ENCODE measurements at regions not wholly inside any gene's neighbourhood (a gene's known extent, or its start where the extent isn't known, plus 50 kb on each side); places are given as distances from the start of the nearest gene placed in this dataset.
"Not testable (repeated sequence)": the region's sequence is repeated elsewhere in the genome, so short reads cannot be mapped to it uniquely, and the experiment has no call there.

DNA sequence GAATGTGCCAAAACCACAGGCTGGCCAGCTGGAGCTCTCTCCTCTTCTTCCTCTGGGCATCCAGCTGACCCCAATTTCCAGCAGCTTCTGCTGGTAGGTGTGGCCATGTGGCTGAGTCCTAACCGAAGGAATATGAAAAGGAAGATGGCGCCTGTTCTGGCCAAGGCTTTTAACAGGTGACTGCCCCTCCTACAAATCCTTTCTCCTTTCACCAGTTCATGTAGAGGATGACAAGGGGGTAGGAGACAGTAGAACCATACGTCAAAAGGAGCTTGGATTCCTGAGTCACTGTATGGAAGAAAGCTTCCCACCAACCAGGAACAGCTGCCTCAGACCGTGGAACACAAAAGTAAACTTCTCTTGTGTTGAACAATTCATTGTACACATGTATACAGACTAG, 316.7 kb upstream of the IGF1R start:
- no peaks in the 10 kb centered on the region for H3K4me1 Mint-ChIP-seq
- peaks cover 6% of the 10 kb centered on the region for H3K9me3 Mint-ChIP-seq

DNA sequence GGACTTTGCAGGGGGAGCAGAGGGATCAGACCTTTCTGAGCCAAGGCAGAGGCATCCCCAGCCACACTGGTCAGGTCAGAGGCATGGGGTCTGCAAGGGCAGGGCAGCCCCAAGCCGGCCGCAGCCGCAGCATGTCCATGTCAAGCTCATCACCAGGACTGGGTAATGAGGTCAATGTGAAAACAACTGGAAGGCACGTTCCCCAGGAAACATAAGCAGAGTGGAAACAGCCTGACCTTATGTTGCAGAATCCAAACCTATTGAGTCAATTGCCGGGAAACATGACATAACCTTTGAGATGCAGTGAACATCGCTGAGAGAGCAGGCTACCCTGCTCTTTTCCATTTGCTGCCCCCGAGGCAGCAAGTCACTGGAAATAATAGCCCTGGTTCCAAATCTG, 315.1 kb upstream of the IGF1R start:
- DNase-seq (ENCODE audit: low spot score in 2 of 2): no peak

More for the DNA sequence above, 316.7 kb upstream of the IGF1R start:
- no peak for DNase-seq (ENCODE audit: low spot score in 2 of 2)
- Mint-ChIP-seq H3K4me3 (no peak overlapping the region), H3K27ac (no peak overlapping the region), H3K36me3 (no peaks in the 10 kb centered on the region), H3K27me3 (no peaks in the 10 kb centered on the region)
- no peak for ATAC-seq (ENCODE audit: low read depth)

DNA sequence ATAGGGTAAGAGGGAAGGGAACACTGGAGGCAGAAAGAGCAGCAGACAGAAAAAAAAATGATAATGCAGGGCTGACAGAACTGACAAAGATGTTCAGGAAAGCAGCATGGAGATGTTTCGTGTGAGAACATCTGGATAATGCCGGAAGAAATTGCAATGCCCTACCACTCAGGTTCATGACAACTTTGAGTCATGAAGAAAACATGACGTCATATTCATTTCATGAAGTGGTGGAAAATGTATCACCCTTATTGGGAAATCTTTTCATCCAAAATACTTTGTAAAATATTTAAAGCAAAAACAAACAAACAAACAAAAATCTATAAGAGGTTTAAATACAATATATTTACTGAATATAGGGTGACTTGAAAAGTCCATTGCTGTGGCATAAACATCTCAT, 305.4 kb upstream of the IGF1R start:
- Mint-ChIP-seq H3K27me3 (peaks cover 6% of the 10 kb centered on the region), H3K27ac (no peak overlapping the region)

More for the DNA sequence above, 315.1 kb upstream of the IGF1R start:
- H3K4me1 Mint-ChIP-seq: no peaks in the 10 kb centered on the region
- H3K27me3 Mint-ChIP-seq: no peaks in the 10 kb centered on the region
- no peak for ATAC-seq (ENCODE audit: low read depth)
- H3K4me3 Mint-ChIP-seq: no peak overlapping the region
- H3K9me3 Mint-ChIP-seq: peaks cover 6% of the 10 kb centered on the region
- H3K27ac Mint-ChIP-seq: no peak overlapping the region
- H3K36me3 Mint-ChIP-seq: no peaks in the 10 kb centered on the region

GRCh38 chr15:98344591-98344990, 303.7 kb upstream of the IGF1R start:
- ATAC-seq (ENCODE audit: low read depth): no peak
- H3K36me3 Mint-ChIP-seq: no peaks in the 10 kb centered on the region
- H3K27me3 Mint-ChIP-seq: peaks cover 6% of the 10 kb centered on the region
- no peak overlapping the region for H3K4me3 Mint-ChIP-seq
- no peak overlapping the region for H3K27ac Mint-ChIP-seq
- H3K9me3 Mint-ChIP-seq: peaks cover 6% of the 10 kb centered on the region
- H3K4me1 Mint-ChIP-seq: no peaks in the 10 kb centered on the region
- no peak for DNase-seq (ENCODE audit: low spot score in 2 of 2)

More for the DNA sequence above, 305.4 kb upstream of the IGF1R start:
- Mint-ChIP-seq H3K9me3 (peaks cover 6% of the 10 kb centered on the region), H3K4me1 (no peaks in the 10 kb centered on the region), H3K36me3 (no peaks in the 10 kb centered on the region), H3K4me3 (no peak overlapping the region)
- ATAC-seq (ENCODE audit: low read depth) (no peak), DNase-seq (ENCODE audit: low spot score in 2 of 2) (no peak)

DNA sequence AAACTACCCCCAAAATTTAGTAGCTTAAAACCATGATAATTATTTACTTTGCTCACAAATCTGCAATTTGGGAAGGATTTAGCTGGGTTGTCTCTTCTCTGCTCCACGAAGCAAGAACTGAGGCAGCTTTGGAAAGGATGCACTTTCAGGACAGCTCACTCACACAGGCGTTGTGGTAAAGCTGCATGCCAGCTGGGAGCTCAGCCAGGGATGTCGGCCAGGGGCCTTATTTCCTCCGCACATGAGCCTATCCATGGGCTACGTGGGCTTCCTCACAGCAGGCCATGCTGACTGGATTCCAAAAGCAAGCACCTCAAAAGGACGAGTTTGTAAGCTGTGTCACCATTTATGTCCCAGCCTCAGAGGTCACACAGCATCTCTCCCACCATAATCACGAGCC, 301.3 kb upstream of the IGF1R start:
- Mint-ChIP-seq H3K36me3 (no peaks in the 10 kb centered on the region), H3K4me3 (no peak overlapping the region), H3K27me3 (peaks cover 6% of the 10 kb centered on the region), H3K27ac (no peak overlapping the region), H3K9me3 (peaks cover 6% of the 10 kb centered on the region), H3K4me1 (no peaks in the 10 kb centered on the region)
- DNase-seq (ENCODE audit: low spot score in 2 of 2) (no peak), ATAC-seq (ENCODE audit: low read depth) (no peak)

DNA sequence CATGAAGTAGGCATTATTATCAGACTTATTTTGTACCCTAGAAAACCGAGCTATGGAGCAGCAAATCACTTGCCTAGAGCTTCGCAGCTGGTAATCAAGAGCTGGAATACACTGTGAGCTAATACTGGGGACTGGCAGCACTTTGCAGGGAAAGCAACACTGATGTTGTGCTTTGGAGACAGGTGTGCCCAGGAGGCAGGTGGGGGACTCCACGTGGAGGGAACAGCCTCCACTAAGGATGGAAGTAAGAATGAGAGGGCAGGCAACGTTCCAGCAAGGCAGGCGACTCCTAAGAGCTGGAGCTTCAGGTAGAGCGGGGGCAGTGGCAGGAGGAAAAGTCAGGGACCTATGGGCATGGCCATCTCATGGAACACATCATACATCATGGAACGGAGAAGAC, 300.5 kb upstream of the IGF1R start:
- no peaks in the 10 kb centered on the region for H3K36me3 Mint-ChIP-seq
- ATAC-seq (ENCODE audit: low read depth) (no peak), DNase-seq (ENCODE audit: low spot score in 2 of 2) (no peak)
- H3K27me3 Mint-ChIP-seq: peaks cover 6% of the 10 kb centered on the region
- no peak overlapping the region for H3K27ac Mint-ChIP-seq
- no peak overlapping the region for H3K4me3 Mint-ChIP-seq
- peaks cover 6% of the 10 kb centered on the region for H3K9me3 Mint-ChIP-seq
- H3K4me1 Mint-ChIP-seq: no peaks in the 10 kb centered on the region

DNA sequence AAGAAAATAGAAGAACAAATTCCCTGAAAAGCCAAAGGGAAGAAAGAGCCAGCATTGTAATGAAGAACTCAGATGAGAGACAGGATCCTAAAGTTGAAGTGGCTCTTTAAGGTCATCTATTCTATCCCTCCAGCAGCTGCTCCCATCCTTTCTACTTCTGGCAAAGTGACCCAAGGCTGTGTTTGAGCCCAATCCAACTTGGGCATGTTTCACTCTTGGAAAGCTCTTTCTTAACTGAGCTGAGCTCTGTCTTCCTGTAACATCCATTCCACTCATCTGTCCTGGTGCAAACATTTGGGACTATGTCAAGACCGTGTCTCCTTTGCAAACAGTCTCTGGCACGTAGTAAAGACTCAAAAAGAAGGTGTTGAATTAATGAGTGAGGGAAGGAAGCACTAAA, 298.1 kb upstream of the IGF1R start:
- Mint-ChIP-seq H3K27ac (no peak overlapping the region), H3K36me3 (no peaks in the 10 kb centered on the region), H3K4me3 (no peak overlapping the region), H3K4me1 (no peaks in the 10 kb centered on the region), H3K27me3 (peaks cover 2% of the 10 kb centered on the region), H3K9me3 (peaks cover 4% of the 10 kb centered on the region)
- DNase-seq (ENCODE audit: low spot score in 2 of 2) (no peak), ATAC-seq (ENCODE audit: low read depth) (no peak)

- DNase-seq (ENCODE audit: low spot score in 2 of 2); H3K27ac Mint-ChIP-seq; H3K4me3 Mint-ChIP-seq; H3K27me3 Mint-ChIP-seq; H3K36me3 Mint-ChIP-seq; ATAC-seq (ENCODE audit: low read depth); H3K4me1 Mint-ChIP-seq: not testable (repeated sequence)
- H3K9me3 Mint-ChIP-seq: peaks cover 10% of the 10 kb centered on the region
Measured at GRCh38 chr15:98358274-98358673, 290.1 kb upstream of the IGF1R start.

DNA sequence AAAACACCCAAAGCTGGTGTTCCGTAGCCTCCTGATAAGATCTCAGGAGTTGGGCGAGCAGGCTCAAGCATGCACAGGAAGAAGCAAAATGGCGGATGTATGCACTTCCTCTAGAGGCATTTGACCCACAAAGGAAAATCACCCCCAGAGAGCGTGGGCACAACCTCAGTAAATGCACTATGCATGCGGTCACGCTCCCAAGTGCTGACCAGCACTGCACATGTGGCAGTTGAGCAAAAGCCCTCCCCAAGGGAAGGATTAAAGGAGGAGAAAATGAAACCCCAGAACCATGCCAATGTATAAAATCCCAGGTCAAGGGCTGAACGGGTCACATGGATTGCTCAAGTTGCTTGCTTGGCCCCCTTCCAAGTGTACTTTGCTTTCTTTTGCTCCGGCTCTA, 289.4 kb upstream of the IGF1R start:
- Mint-ChIP-seq H3K27me3 (peaks cover 2% of the 10 kb centered on the region), H3K9me3 (peaks cover 10% of the 10 kb centered on the region), H3K4me3 (no peak overlapping the region), H3K36me3 (peaks cover 2% of the 10 kb centered on the region), H3K27ac (no peak overlapping the region), H3K4me1 (no peaks in the 10 kb centered on the region)
- DNase-seq (ENCODE audit: low spot score in 2 of 2) (no peak), ATAC-seq (ENCODE audit: low read depth) (no peak)

- H3K27ac Mint-ChIP-seq: no peak overlapping the region
- no peak overlapping the region for H3K4me3 Mint-ChIP-seq
- no peaks in the 10 kb centered on the region for H3K36me3 Mint-ChIP-seq
- H3K4me1 Mint-ChIP-seq: no peaks in the 10 kb centered on the region
- H3K9me3 Mint-ChIP-seq: no peaks in the 10 kb centered on the region
- no peaks in the 10 kb centered on the region for H3K27me3 Mint-ChIP-seq
- ATAC-seq (ENCODE audit: low read depth) (no peak), DNase-seq (ENCODE audit: low spot score in 2 of 2) (no peak)
Measured at GRCh38 chr15:98363416-98363815, 284.9 kb upstream of the IGF1R start.

DNA sequence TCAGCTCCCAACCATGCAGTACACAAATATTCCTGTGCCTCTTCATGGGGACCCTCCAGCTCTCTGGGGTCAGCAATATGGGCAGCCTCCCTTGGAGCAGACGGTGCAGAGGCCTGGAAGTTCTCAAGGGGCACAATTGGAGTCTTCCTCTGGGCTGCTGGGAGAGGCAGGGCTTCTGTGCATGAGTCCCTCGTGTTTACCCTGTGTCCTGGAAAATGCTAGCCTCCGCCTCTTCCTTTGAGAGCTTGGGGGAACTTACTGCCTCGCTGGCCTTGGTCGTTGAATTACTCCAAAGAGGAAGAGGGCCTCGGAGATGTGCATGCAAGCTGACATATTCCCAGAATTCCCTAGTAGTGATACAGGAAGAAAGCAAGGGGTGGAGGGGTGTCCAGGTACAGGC, 284.4 kb upstream of the IGF1R start:
- Mint-ChIP-seq H3K4me1 (no peaks in the 10 kb centered on the region), H3K27ac (no peak overlapping the region), H3K27me3 (no peaks in the 10 kb centered on the region), H3K36me3 (no peaks in the 10 kb centered on the region), H3K9me3 (no peaks in the 10 kb centered on the region), H3K4me3 (no peak overlapping the region)
- DNase-seq (ENCODE audit: low spot score in 2 of 2) (no peak), ATAC-seq (ENCODE audit: low read depth) (no peak)

DNA sequence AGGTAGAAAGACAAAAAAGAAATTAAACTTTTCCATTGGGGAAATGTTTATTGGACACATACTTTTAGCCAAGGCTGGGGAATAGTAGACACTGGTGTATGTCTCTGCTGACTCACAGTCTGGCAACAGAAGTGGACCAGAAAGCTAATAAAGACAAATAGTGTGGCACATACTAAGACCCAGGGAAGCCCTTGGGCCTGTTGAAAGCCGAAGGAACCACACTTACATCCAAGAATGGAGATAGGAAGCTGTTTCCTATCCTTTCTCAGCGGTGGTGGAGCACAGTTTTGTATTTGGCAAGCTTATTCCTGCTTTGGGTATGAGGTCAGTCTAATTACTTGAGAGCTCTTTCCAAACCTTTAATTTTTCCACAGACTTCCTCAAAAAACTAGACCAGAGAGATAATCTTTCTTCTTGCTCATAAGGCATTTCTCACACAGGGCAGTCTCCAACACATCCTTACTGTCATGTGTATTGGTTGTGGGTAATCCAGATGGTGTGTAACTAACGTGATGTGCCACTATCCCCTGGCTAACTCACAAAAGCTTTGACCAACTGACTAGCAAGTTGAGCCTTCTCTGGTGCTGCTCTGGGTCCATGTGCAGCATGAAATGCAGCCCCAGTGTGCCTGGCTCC, 279.1 kb upstream of the IGF1R start:
- no peak for DNase-seq (ENCODE audit: low spot score in 2 of 2)
- no peak overlapping the region for H3K4me3 Mint-ChIP-seq
- no peaks in the 10 kb centered on the region for H3K9me3 Mint-ChIP-seq
- no peaks in the 10 kb centered on the region for H3K4me1 Mint-ChIP-seq
- no peak for ATAC-seq (ENCODE audit: low read depth)
- peaks cover 2% of the 10 kb centered on the region for H3K27me3 Mint-ChIP-seq
- no peaks in the 10 kb centered on the region for H3K36me3 Mint-ChIP-seq
- H3K27ac Mint-ChIP-seq: no peak overlapping the region

GRCh38 chr15:98375513-98376340, 272.6 kb upstream of the IGF1R start:
- no peak overlapping the region for H3K27ac Mint-ChIP-seq
- peaks cover 10% of the 10 kb centered on the region for H3K9me3 Mint-ChIP-seq
- no peak for DNase-seq (ENCODE audit: low spot score in 2 of 2)
- peaks cover 2% of the 10 kb centered on the region for H3K27me3 Mint-ChIP-seq
- no peaks in the 10 kb centered on the region for H3K36me3 Mint-ChIP-seq
- no peak overlapping the region for H3K4me3 Mint-ChIP-seq
- ATAC-seq (ENCODE audit: low read depth): no peak
- H3K4me1 Mint-ChIP-seq: no peaks in the 10 kb centered on the region

- Mint-ChIP-seq H3K4me1 (no peaks in the 10 kb centered on the region), H3K9me3 (peaks cover 11% of the 10 kb centered on the region), H3K36me3 (no peaks in the 10 kb centered on the region), H3K4me3 (no peak overlapping the region), H3K27ac (no peak overlapping the region), H3K27me3 (no peaks in the 10 kb centered on the region)
- no peak for ATAC-seq (ENCODE audit: low read depth)
- no peak for DNase-seq (ENCODE audit: low spot score in 2 of 2)
Measured at GRCh38 chr15:98380721-98381120, 267.6 kb upstream of the IGF1R start.

DNA sequence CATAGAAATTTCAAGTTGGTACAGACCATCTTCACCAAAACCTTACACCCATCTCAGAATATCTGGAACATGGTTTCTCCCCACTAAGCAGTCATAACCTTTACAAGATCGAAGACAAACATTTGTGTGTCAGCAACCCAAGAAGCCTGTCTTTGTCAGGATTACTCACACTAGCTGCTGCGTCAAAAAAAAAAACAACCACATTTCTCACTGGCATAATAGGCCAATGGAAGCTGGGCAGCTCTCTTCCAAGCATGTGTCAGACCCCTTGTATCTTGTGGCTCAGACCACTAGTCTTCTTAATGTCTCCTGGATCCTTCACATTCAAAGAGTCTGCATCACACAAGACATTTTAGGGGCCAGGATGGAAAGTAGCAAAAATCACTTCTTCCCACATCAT, 266.9 kb upstream of the IGF1R start:
- H3K4me3 Mint-ChIP-seq: no peak overlapping the region
- H3K36me3 Mint-ChIP-seq: no peaks in the 10 kb centered on the region
- no peak for ATAC-seq (ENCODE audit: low read depth)
- no peaks in the 10 kb centered on the region for H3K4me1 Mint-ChIP-seq
- no peak for DNase-seq (ENCODE audit: low spot score in 2 of 2)
- peaks cover 9% of the 10 kb centered on the region for H3K9me3 Mint-ChIP-seq
- H3K27me3 Mint-ChIP-seq: no peaks in the 10 kb centered on the region
- H3K27ac Mint-ChIP-seq: no peak overlapping the region

All from memory B cell (primary cell).